HepG2 (cell line): ENCODE measurements at regions not wholly inside any gene's neighbourhood (a gene's known extent, or its start where the extent isn't known, plus 50 kb on each side); places are given as distances from the start of the nearest gene placed in this dataset.

Experiments used
- ATAC-seq: fragments of 200-7000 bp; cut with Tn5 transposase; 3 replicates; pipeline ENCODE4 v1.9.1; 2020; ENCODE audit warnings: mild to moderate bottlenecking, moderate library complexity
- BruUV-seq: library from RNA; stranded (reverse); fragments of 400-500 nt; replicated peaks from 2 replicates; lab custom pipeline; 2021; lab: Mats Ljungman, UMichigan
- CTCF ChIA-PET: fragments of 300-600 bp; formaldehyde crosslinking; extraction: SDS; loops from one replicate; lab custom pipeline; 2021; ENCODE audit warnings: low total read pairs, inconsistent platforms, low intra/inter-chr PET ratio; lab: Yijun Ruan, JAX
- POLR2A ChIA-PET: fragments of 350-600 bp; sonication (Branson Sonifier 250); formaldehyde crosslinking; loops from one replicate; lab custom pipeline; 2020; ENCODE audit warnings: antibody characterized with exemption, inconsistent platforms; lab: Yijun Ruan, JAX
- DNase-seq: peaks from one replicate; pipeline ENCODE4 v3.0.0-alpha.2; 2015; ENCODE audit warnings: low spot score
- FAIRE-seq: peaks from 3 replicates; lab custom pipeline; 2011; peaks lifted over from hg19 to GRCh38; lab: Jason Lieb, UNC
- H2AFZ ChIP-seq: one replicate; pipeline ENCODE4 v1.6.1; 2011; ENCODE audit warnings: low read length, inconsistent platforms
- H3K27ac ChIP-seq: fragments of 300-600 bp; 3 replicates; pipeline ENCODE4 v1.8.0; 2011; ENCODE audit warnings: mixed run types, mild to moderate bottlenecking, mixed read lengths, low read length, inconsistent platforms; ENCODE audit not compliant: insufficient read depth; ENCODE audit errors: extremely low read length
- H3K27me3 ChIP-seq, 2 experiments: fragments of 200-600 bp in 1 of 2; 2 replicates in 1 of 2; 3 replicates in 1 of 2; pipeline versions ENCODE4 v1.6.0 to v1.8.0; 2011; ENCODE audit warnings: low read length in 2 of 2, mild to moderate bottlenecking in 2 of 2, moderate library complexity in 2 of 2, inconsistent platforms in 1 of 2; ENCODE audit not compliant: insufficient read depth in 2 of 2, control insufficient read depth in 1 of 2
- H3K36me3 ChIP-seq, 2 experiments: fragments of 200-600 bp in 1 of 2; replicated peaks in 1 of 2; 2 replicates in 1 of 2; 3 replicates in 1 of 2; pipeline versions ENCODE4 v1.5.1 to v1.8.0; 2011; ENCODE audit warnings: low read length in 2 of 2, inconsistent platforms in 1 of 2; ENCODE audit not compliant: insufficient read depth in 2 of 2, control insufficient read depth in 1 of 2
- H3K4me1 ChIP-seq: 2 replicates; pipeline ENCODE4 v1.5.1; 2012; ENCODE audit warnings: low read length, inconsistent platforms; ENCODE audit not compliant: insufficient read depth
- H3K4me2 ChIP-seq: 2 replicates; pipeline ENCODE4 v1.6.0; 2011; ENCODE audit warnings: low read depth, low read length, inconsistent platforms
- H3K4me3 ChIP-seq, 3 experiments: fragments of 200-600 bp in 1 of 3; sonication (generic), shearing (Covaris generic) in 1 of 3; replicated peaks in 1 of 3; 2 replicates each; pipeline ENCODE4 v1.5.1; 2011 to 2016; ENCODE audit warnings: low read length in 3 of 3, inconsistent platforms in 2 of 3, low read depth in 2 of 3, mild to moderate bottlenecking in 2 of 3, control low read depth in 1 of 3, mixed read lengths in 1 of 3; ENCODE audit not compliant: insufficient read depth in 1 of 3
- H3K79me2 ChIP-seq: one replicate; pipeline ENCODE4 v1.6.1; 2011; ENCODE audit warnings: low read length, inconsistent platforms; ENCODE audit not compliant: insufficient read depth
- H3K9ac ChIP-seq: 2 replicates; pipeline ENCODE4 v1.6.0; 2011; ENCODE audit warnings: mild to moderate bottlenecking, low read depth, low read length, inconsistent platforms; ENCODE audit not compliant: insufficient read depth
- H3K9me3 ChIP-seq: 2 replicates; pipeline ENCODE4 v1.5.1; 2012; ENCODE audit warnings: mild to moderate bottlenecking, low read length
- H4K20me1 ChIP-seq: 2 replicates; pipeline ENCODE4 v1.6.0; 2011; ENCODE audit warnings: inconsistent platforms, mild to moderate bottlenecking, low read length, moderate library complexity; ENCODE audit not compliant: insufficient read depth
- NFATC3 ChIP-seq: sonication (generic); formaldehyde crosslinking; IDR thresholded peaks from 2 replicates; pipeline ENCODE4 v1.5.1; 2020; ENCODE audit warnings: mild to moderate bottlenecking, missing genetic modification reagents
- RFX3 ChIP-seq: IDR thresholded peaks from 2 replicates; pipeline ENCODE4 v1.6.1; 2016; ENCODE audit warnings: missing biosample characterization, missing genetic modification reagents
- SCMH1 ChIP-seq: sonication (generic); formaldehyde crosslinking; IDR thresholded peaks from 2 replicates; pipeline ENCODE4 v1.9.0; 2021; ENCODE audit warnings: missing genetic modification reagents, mild to moderate bottlenecking, borderline replicate concordance
- SIN3B ChIP-seq: fragments of 150-350 bp; IDR thresholded peaks from 2 replicates; pipeline ENCODE4 v1.6.1; 2014; ENCODE audit warnings: low read length
- in situ Hi-C: cut with HindIII; loops from 2 replicates; pipeline ENCODE4 v1.10.0; 2017; ENCODE audit warnings: low pct_unique_long_range_greater_than_20kb; ENCODE audit not compliant: extremely low pct_ligation_motif_present
- intact Hi-C: fragments of 100-400 bp; cut with micrococcal nuclease; formaldehyde crosslinking; loops from one replicate; pipeline ENCODE4 v1.10.0; 2022; ENCODE audit not compliant: unreplicated experiment
- TF ChIP-seq, protein P1 (sequence below): IDR thresholded peaks from 2 replicates; pipeline ENCODE4 v1.6.1; 2016; ENCODE audit warnings: missing biosample characterization, missing genetic modification reagents, low read depth
- TF ChIP-seq, protein P2 (sequence below): sonication (generic); formaldehyde crosslinking; IDR thresholded peaks from 2 replicates; pipeline ENCODE4 v1.5.0; 2020; ENCODE audit warnings: missing genetic modification reagents

DNA sequence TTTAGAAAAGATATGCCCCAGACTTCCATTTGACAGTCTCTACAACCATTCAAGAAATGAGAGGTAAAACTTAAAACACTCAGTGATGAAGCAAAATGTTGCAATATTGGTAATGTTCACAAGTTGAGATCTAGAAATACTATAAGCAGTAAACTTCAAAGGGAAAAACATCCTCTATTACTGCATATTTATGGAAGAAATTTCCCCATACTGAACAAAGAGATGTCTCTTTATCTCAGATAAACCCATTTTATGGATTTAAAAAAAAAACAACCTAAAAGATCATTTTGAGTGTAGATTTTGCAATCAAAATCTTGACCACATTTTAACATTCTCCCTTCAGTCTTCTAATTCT, 177.8 kb upstream of the TAB2 start:
- in situ Hi-C loops, result no loop called here
- Histone ChIP-seq H3K27me3 (peaks cover 0 to 10% of the 10 kb centered on the region in 2 experiments; a peak in 3 of 5 replicates), H3K4me2 (no peak overlapping the region), H3K9ac (no peak overlapping the region), H3K27ac (no peak overlapping the region), H3K79me2 (no peaks in the 10 kb centered on the region), H2AFZ (no peak overlapping the region), H3K4me1 (peaks cover 11% of the 10 kb centered on the region; the same call in 1 of the 2 replicates), H4K20me1 (no peaks in the 10 kb centered on the region), H3K4me3 (no peak overlapping the region), H3K36me3 (no peaks in the 10 kb centered on the region), H3K9me3 (no peaks in the 10 kb centered on the region)
- POLR2A ChIA-PET, result no interaction called here
- intact Hi-C loops, result no loop called here
- no peak for TF ChIP-seq SCMH1 (CRISPR knock-in tag)
- no peak for TF ChIP-seq RFX3 (CRISPR knock-in tag)
- no peak for TF ChIP-seq NFATC3
- TF ChIP-seq, protein P1, sequence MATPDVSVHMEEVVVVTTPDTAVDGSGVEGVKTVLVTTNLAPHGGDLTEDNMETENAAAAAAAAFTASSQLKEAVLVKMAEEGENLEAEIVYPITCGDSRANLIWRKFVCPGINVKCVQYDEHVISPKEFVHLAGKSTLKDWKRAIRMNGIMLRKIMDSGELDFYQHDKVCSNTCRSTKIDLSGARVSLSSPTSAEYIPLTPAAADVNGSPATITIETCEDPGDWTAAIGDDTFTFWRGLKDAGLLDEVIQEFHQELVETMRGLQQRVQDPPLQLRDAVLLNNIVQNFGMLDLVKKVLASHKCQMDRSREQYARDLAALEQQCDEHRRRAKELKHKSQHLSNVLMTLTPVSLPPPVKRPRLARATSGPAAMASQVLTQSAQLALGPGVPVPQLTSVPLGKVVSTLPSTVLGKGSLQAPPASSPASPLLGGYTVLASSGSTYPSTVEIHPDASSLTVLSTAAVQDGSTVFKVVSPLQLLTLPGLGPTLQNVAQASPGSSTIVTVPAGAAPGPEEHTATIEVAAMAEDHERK (CRISPR knock-in tag), result no peak
- TF ChIP-seq SIN3B, result no peak
- TF ChIP-seq, protein P2, sequence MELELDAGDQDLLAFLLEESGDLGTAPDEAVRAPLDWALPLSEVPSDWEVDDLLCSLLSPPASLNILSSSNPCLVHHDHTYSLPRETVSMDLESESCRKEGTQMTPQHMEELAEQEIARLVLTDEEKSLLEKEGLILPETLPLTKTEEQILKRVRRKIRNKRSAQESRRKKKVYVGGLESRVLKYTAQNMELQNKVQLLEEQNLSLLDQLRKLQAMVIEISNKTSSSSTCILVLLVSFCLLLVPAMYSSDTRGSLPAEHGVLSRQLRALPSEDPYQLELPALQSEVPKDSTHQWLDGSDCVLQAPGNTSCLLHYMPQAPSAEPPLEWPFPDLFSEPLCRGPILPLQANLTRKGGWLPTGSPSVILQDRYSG, result no peak
- FAIRE-seq, result no peak
- BruUV-seq, result no TSS peak
- DNase-seq, result no peak
- no peak for ATAC-seq
- CTCF ChIA-PET, result no interaction called here
